ENCODE measurements at regions not wholly inside any gene's neighbourhood (a gene's known extent, or its start where the extent isn't known, plus 50 kb on each side); places are given as distances from the start of the nearest gene placed in this dataset.

- no peak for TF ChIP-seq CTCF (conservative IDR thresholded peaks at IDR 0.05; ENCODE audit: low read depth, low read length)
- no peak for TF ChIP-seq EZH2 (IDR thresholded peaks at IDR 0.05; ENCODE audit: low read length, unreplicated experiment)
- no peak for TF ChIP-seq EZH2phosphoT487 (IDR thresholded peaks at IDR 0.05; ENCODE audit: borderline replicate concordance, low read length)
Observed at GRCh38 chr6:125534430-125535263, 214.8 kb upstream of the HEY2 start.

Measured in PC-3 (cell line).